ENCODE measurements at regions not wholly inside any gene's neighbourhood (a gene's known extent, or its start where the extent isn't known, plus 50 kb on each side); places are given as distances from the start of the nearest gene placed in this dataset.

DNA sequence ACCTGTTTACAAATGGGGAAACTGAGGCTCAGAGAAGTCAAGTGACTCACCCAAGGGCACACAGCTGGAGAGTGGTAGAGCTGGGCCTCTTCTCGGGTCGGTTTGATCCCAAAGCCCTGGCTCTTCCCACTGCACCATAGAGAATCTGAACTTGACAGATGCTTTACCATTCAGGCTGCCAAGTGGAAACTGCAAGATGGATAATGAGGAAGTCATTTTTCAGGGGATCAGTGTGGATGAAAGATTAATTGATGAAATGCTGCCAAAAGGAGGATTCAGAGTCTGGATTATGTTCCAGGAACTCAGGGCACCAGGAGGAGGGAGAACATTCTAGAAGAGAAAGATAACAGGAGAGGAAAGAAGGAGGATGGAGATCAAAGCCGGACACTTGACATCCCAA is 185.9 kb upstream of the ZBED5 start:
- H3K9me3 Mint-ChIP-seq (ENCODE audit: unreplicated experiment), result no peaks in the 10 kb centered on the region
- H3K27me3 Mint-ChIP-seq (ENCODE audit: unreplicated experiment), result peaks cover 4% of the 10 kb centered on the region
- H3K4me1 Mint-ChIP-seq (ENCODE audit: unreplicated experiment), result no peaks in the 10 kb centered on the region
- no peak overlapping the region for H3K4me3 Mint-ChIP-seq (ENCODE audit: unreplicated experiment)
- H3K36me3 Mint-ChIP-seq (ENCODE audit: unreplicated experiment), result no peaks in the 10 kb centered on the region
- no peak overlapping the region for H3K27ac Mint-ChIP-seq (ENCODE audit: unreplicated experiment)
- TF ChIP-seq, protein P1, sequence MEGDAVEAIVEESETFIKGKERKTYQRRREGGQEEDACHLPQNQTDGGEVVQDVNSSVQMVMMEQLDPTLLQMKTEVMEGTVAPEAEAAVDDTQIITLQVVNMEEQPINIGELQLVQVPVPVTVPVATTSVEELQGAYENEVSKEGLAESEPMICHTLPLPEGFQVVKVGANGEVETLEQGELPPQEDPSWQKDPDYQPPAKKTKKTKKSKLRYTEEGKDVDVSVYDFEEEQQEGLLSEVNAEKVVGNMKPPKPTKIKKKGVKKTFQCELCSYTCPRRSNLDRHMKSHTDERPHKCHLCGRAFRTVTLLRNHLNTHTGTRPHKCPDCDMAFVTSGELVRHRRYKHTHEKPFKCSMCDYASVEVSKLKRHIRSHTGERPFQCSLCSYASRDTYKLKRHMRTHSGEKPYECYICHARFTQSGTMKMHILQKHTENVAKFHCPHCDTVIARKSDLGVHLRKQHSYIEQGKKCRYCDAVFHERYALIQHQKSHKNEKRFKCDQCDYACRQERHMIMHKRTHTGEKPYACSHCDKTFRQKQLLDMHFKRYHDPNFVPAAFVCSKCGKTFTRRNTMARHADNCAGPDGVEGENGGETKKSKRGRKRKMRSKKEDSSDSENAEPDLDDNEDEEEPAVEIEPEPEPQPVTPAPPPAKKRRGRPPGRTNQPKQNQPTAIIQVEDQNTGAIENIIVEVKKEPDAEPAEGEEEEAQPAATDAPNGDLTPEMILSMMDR (IDR thresholded peaks at IDR 0.05), result no peak
- no peak for DNase-seq (ENCODE audit: extremely low spot score, unreplicated experiment)

DNA sequence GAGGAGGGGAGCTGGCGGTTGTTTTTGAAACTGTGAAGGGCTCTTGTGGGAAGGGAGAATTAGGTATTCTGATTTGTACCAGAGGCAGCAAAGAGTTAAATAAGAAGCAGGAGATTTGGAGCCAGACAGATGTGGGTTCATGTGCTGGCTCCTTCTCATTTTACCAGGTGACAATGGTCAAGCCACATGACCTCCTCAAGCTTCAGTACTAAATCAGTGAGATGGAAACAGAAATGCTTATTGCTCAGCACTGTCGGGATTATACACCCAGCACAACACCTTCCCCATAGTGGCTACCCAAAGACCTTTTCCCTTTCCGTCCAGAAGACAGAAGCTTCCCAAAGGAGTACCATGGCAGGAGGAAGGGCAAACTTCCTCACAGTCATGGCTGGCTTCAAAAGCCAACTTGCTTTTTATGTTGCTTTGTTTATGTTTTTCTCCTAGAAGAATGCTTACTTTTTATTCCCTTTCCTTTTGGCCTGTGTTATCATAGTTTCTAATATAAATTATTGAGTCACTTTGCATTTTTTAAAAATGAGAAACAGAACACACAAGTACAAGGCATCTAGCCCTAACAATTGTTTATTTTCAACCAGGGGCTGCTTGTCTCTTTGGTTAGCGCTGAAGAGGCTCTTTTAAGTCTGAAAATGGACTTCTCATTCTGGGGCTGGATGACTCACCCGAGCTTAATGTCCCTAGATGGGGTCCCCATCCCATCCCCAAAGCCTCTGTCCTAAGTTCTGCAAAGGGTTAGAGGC is 181.5 kb upstream of the ZBED5 start:
- H3K27ac Mint-ChIP-seq (ENCODE audit: unreplicated experiment), result no peak overlapping the region
- H3K4me3 Mint-ChIP-seq (ENCODE audit: unreplicated experiment), result no peak overlapping the region
- no peaks in the 10 kb centered on the region for H3K36me3 Mint-ChIP-seq (ENCODE audit: unreplicated experiment)
- no peaks in the 10 kb centered on the region for H3K9me3 Mint-ChIP-seq (ENCODE audit: unreplicated experiment)
- peaks cover 9% of the 10 kb centered on the region for H3K4me1 Mint-ChIP-seq (ENCODE audit: unreplicated experiment)
- TF ChIP-seq, protein P1 (IDR thresholded peaks at IDR 0.05), result no peak
- no peak for DNase-seq (ENCODE audit: extremely low spot score, unreplicated experiment)
- H3K27me3 Mint-ChIP-seq (ENCODE audit: unreplicated experiment), result peaks cover 4% of the 10 kb centered on the region

DNA sequence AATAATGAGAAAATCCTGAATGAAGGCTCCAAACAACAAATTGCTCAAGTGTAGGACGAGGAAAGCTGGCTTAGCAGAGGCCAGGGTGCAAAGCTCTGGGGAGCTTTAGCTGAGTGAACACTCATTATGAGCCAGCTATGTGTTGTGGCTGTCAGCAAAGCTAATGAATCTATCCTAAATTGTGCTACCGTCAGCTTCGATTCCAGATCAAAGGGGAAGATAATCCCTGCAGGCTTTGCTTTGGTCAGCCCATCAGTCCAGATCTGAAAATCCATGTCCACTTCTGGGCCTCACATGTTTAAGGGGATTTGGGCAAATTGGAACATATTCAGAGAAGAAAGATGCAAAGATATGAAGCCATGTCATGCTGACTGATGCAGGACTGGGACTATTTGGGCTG is 180.9 kb upstream of the ZBED5 start:
- Mint-ChIP-seq H3K36me3 (ENCODE audit: unreplicated experiment) (no peaks in the 10 kb centered on the region), H3K4me3 (ENCODE audit: unreplicated experiment) (no peak overlapping the region), H3K27ac (ENCODE audit: unreplicated experiment) (no peak overlapping the region), H3K9me3 (ENCODE audit: unreplicated experiment) (no peaks in the 10 kb centered on the region), H3K27me3 (ENCODE audit: unreplicated experiment) (peaks cover 4% of the 10 kb centered on the region), H3K4me1 (ENCODE audit: unreplicated experiment) (peaks cover 9% of the 10 kb centered on the region)
- no peak for DNase-seq (ENCODE audit: extremely low spot score, unreplicated experiment)
- TF ChIP-seq, protein P1 (IDR thresholded peaks at IDR 0.05), result no peak

DNA sequence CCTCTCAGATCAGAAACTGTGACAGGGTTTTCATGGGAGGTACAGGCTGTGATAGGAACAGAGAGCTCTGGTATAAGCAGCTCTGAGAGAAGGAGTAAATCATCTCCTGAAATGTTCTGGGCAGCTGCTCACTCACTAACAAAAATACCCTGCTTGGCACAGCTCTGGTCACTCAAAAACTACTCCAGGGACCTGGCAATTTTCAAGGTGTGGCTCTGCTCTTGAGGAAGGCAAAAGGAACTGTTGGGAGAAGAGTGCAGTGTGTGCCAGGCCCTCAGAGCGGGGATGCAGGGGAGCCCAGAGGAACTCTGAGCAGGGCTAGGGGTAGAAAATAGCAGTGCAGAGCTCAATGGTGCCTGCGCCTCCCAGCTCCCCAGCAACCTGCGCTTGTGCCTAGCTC is 180.5 kb upstream of the ZBED5 start:
- TF ChIP-seq, protein P1 (IDR thresholded peaks at IDR 0.05), result no peak
- no peak overlapping the region for H3K4me3 Mint-ChIP-seq (ENCODE audit: unreplicated experiment)
- peaks cover 9% of the 10 kb centered on the region for H3K4me1 Mint-ChIP-seq (ENCODE audit: unreplicated experiment)
- no peaks in the 10 kb centered on the region for H3K9me3 Mint-ChIP-seq (ENCODE audit: unreplicated experiment)
- no peak for DNase-seq (ENCODE audit: extremely low spot score, unreplicated experiment)
- H3K27me3 Mint-ChIP-seq (ENCODE audit: unreplicated experiment), result peaks cover 4% of the 10 kb centered on the region
- H3K27ac Mint-ChIP-seq (ENCODE audit: unreplicated experiment), result no peak overlapping the region
- H3K36me3 Mint-ChIP-seq (ENCODE audit: unreplicated experiment), result no peaks in the 10 kb centered on the region

DNA sequence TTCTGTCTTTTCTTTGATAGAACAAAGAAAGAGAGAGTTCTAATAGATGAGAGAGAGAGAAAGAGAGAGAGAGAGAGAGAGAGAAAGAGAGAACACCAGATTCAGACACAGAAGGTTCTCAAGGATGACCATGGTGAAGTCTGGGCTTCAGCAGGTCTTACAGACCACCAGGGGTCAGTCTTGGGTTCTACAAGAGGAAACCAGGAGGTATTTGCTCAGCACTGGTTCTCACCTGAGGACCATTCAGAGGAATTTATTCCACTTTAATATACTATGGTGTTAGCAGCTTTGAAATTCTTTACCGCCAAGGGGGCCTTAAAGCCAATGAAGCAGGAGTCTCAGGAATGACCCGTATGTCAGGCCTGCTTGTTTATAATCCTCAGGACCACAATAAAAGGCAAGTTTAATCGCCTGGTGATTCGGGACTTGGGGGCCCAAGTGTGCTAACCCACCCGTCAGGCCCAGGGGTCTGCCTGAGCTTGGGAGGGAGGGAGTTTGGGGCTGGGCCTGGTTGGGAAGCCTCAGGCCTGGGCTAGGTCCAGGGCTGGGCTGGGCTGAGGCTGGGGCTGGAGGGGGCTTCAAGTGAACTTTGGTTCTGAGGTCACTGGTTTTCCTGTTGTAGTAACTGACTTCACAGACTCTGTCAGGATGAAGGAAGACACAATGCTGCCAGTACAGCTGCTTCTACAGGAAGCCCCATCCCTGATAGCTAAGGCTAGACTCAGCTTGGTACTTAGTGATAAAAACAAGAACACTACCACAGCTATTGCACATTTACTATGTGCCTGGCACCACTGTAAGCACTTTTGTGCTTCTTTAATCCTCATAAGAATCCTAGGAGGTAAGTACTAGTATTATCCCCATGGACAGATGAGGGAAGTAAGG is 179.2 kb upstream of the ZBED5 start:
- H3K9me3 Mint-ChIP-seq (ENCODE audit: unreplicated experiment), result no peaks in the 10 kb centered on the region
- H3K36me3 Mint-ChIP-seq (ENCODE audit: unreplicated experiment), result no peaks in the 10 kb centered on the region
- H3K4me1 Mint-ChIP-seq (ENCODE audit: unreplicated experiment), result peaks cover 9% of the 10 kb centered on the region
- TF ChIP-seq, protein P1 (IDR thresholded peaks at IDR 0.05), result peak; percentile 76
- no peak for DNase-seq (ENCODE audit: extremely low spot score, unreplicated experiment)
- H3K27ac Mint-ChIP-seq (ENCODE audit: unreplicated experiment), result no peak overlapping the region
- no peak overlapping the region for H3K4me3 Mint-ChIP-seq (ENCODE audit: unreplicated experiment)
- H3K27me3 Mint-ChIP-seq (ENCODE audit: unreplicated experiment), result peaks cover 4% of the 10 kb centered on the region

All from osteocyte (in vitro differentiated cells).